ENCODE measurements at regions not wholly inside any gene's neighbourhood (a gene's known extent, or its start where the extent isn't known, plus 50 kb on each side); places are given as distances from the start of the nearest gene placed in this dataset.

DNA sequence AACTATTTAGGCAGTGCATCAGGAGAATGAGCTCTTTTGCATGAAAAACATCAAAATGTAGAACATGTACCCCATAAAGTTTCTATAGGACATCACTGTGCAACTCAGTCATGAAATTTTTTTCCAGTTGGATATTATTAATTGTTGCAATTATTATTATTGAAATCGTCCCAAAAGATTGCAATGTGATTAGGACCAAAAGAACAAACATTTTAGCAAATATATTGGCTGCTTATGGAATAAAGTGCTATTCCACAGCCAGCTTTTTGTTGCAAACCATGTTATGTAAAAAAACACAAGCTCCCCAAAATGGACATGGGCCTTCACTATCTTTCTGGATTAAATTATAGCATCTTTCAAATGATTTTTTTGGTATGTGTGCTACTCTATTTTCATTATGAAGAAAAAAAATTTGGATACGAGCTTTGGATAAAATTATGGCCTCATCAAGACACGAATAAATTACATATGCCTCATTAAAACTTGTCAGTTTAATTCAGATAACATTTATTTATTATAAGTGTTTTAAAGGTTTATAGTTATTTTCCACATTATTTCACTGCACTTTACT is 262.7 kb upstream of the TCF21 start:
- Histone ChIP-seq H3K36me3 (no peaks in the 10 kb centered on the region), H3K4me1 (no peaks in the 10 kb centered on the region), H3K27ac (no peak overlapping the region), H3K4me3 (no peak overlapping the region), H3K27me3 (no peaks in the 10 kb centered on the region), H3K9me3 (no peaks in the 10 kb centered on the region)
- intact Hi-C loops (cut with DNase I), result no loop called here
- DNase-seq, result no peak
- no peak for ATAC-seq
- 54 to 66% methylated on average over 3 of the region's 3 CpGs for WGBS, 2 donors
- no peak for FAIRE-seq
- TF ChIP-seq, protein P1, sequence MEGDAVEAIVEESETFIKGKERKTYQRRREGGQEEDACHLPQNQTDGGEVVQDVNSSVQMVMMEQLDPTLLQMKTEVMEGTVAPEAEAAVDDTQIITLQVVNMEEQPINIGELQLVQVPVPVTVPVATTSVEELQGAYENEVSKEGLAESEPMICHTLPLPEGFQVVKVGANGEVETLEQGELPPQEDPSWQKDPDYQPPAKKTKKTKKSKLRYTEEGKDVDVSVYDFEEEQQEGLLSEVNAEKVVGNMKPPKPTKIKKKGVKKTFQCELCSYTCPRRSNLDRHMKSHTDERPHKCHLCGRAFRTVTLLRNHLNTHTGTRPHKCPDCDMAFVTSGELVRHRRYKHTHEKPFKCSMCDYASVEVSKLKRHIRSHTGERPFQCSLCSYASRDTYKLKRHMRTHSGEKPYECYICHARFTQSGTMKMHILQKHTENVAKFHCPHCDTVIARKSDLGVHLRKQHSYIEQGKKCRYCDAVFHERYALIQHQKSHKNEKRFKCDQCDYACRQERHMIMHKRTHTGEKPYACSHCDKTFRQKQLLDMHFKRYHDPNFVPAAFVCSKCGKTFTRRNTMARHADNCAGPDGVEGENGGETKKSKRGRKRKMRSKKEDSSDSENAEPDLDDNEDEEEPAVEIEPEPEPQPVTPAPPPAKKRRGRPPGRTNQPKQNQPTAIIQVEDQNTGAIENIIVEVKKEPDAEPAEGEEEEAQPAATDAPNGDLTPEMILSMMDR (IDR thresholded peaks at IDR 0.05), result no peak

DNA sequence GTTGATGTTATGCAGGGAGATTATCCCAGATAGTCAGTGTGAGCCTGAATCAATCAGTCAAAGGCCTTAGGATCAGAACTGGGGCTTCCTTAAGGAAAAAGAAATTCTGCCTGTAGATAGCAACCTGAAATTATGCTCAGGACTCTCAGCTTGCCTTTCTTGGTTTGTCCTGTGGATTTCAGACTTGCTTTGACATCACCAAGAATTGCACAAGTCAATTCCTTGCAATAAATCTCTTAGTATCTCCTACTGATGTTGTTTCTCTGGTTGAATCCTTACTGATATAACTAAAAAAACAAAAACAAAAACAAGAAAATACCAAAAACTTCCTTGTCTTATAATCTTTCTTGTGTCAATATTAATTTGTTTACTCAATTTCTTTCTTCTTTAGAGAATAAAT is 258.9 kb upstream of the TCF21 start:
- H3K27ac ChIP-seq, result no peak overlapping the region
- no peaks in the 10 kb centered on the region for H3K36me3 ChIP-seq
- ATAC-seq (no peak), DNase-seq (no peak), FAIRE-seq (no peak)
- no peaks in the 10 kb centered on the region for H3K4me1 ChIP-seq
- H3K9me3 ChIP-seq, result no peaks in the 10 kb centered on the region
- intact Hi-C loops (cut with DNase I), result no loop called here
- TF ChIP-seq, protein P1 (IDR thresholded peaks at IDR 0.05), result no peak
- no peak overlapping the region for H3K4me3 ChIP-seq
- H3K27me3 ChIP-seq, result no peaks in the 10 kb centered on the region

DNA sequence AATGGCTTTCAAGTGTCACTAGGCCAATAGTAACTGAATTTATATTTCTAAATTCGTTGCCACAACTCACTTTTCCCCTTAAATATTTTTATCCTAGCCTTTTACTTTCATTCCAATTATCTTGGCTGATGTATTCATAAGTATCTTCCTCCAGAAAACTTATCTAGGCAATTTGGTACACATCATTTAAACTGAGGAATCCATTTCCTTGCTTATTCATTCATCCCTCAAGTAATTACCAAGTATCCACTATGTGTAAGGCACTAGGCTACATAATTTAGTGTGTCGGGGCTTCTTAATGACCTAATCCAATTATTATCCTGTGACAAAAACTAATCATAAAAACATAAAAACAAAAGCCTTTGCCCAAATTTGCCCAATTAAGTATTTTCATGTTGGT is 258.3 kb upstream of the TCF21 start:
- no peak for FAIRE-seq
- TF ChIP-seq, protein P1 (IDR thresholded peaks at IDR 0.05), result no peak
- DNase-seq, result no peak
- no peaks in the 10 kb centered on the region for H3K4me1 ChIP-seq
- H3K36me3 ChIP-seq, result no peaks in the 10 kb centered on the region
- intact Hi-C loops (cut with DNase I), result no loop called here
- no peak overlapping the region for H3K4me3 ChIP-seq
- no peaks in the 10 kb centered on the region for H3K27me3 ChIP-seq
- H3K9me3 ChIP-seq, result no peaks in the 10 kb centered on the region
- no peak for ATAC-seq
- 50 to 62% methylated on average over 2 of the region's 2 CpGs for WGBS, 2 donors
- H3K27ac ChIP-seq, result no peak overlapping the region

DNA sequence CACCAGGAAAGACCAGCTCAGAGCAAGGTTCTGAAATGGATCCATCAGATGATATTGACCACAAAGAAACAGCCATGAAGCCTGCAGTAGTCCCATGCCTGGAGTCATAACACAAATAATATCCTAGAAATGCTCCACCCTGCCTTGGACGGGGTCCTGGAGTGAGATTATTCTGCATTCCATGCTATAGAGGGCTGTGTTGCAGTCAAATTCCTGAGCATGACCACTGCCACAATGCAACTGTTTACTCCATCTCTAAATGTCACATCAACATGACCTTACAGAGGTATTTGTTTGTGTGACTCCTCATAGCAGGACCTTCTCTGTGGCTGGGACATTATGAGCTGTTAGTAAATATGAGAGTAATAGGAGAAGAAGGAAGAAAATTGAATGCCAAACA is 257.5 kb upstream of the TCF21 start:
- ATAC-seq, result no peak
- no peak overlapping the region for H3K27ac ChIP-seq
- TF ChIP-seq, protein P1 (IDR thresholded peaks at IDR 0.05), result no peak

DNA sequence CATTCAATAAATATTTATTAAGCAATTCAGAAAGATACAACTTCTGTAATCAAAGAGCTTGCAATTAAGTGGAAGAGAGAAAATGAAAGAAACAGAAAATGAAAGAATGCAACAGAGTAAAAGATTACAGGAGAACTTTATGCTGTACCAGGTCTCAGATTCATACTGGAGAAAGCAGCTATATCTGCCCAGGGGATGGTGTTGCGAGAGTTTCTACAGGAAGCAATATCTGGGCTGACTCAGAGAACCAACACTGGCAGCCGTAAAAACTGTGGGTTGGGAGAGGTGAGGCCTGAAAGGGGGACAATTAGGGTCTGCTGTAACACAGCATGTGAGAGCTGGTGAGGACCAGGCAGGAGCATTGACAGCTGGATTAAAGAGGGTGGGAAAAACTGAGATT is 256.7 kb upstream of the TCF21 start:
- Histone ChIP-seq H3K4me1 (no peaks in the 10 kb centered on the region), H3K36me3 (no peaks in the 10 kb centered on the region), H3K27ac (no peak overlapping the region), H3K4me3 (no peak overlapping the region), H3K9me3 (no peaks in the 10 kb centered on the region), H3K27me3 (no peaks in the 10 kb centered on the region)
- FAIRE-seq (no peak), ATAC-seq (no peak), DNase-seq (no peak)
- intact Hi-C loops (cut with DNase I), result no loop called here
- TF ChIP-seq, protein P1 (IDR thresholded peaks at IDR 0.05), result no peak
- WGBS, 2 donors, result 66% methylated on average over 2 of the region's 2 CpGs

More for the DNA sequence above, 257.5 kb upstream of the TCF21 start:
- intact Hi-C loops (cut with DNase I), result no loop called here
- no peaks in the 10 kb centered on the region for H3K36me3 ChIP-seq
- H3K4me1 ChIP-seq, result no peaks in the 10 kb centered on the region
- no peak for DNase-seq
- no peak overlapping the region for H3K4me3 ChIP-seq
- H3K27me3 ChIP-seq, result no peaks in the 10 kb centered on the region
- no peak for FAIRE-seq
- H3K9me3 ChIP-seq, result no peaks in the 10 kb centered on the region
- 16 to 42% methylated on average over 1 of the region's 1 CpG for whole genome bisulfite sequencing, 2 donors
